HG03097 (cell line): ENCODE measurements at regions not wholly inside any gene's neighbourhood (a gene's known extent, or its start where the extent isn't known, plus 50 kb on each side); places are given as distances from the start of the nearest gene placed in this dataset.
A peak's percentile ranks its signal among the peaks of the same experiment; 100 is the strongest.
"Not testable (repeated sequence)": the region's sequence is repeated elsewhere in the genome, so short reads cannot be mapped to it uniquely, and the experiment has no call there.

Source experiments
- ATAC-seq: cut with Tn5 transposase; IDR thresholded peaks from one replicate; pipeline ENCODE4 v1.9.1; 2021; ENCODE audit not compliant: unreplicated experiment, low FRiP score

DNA sequence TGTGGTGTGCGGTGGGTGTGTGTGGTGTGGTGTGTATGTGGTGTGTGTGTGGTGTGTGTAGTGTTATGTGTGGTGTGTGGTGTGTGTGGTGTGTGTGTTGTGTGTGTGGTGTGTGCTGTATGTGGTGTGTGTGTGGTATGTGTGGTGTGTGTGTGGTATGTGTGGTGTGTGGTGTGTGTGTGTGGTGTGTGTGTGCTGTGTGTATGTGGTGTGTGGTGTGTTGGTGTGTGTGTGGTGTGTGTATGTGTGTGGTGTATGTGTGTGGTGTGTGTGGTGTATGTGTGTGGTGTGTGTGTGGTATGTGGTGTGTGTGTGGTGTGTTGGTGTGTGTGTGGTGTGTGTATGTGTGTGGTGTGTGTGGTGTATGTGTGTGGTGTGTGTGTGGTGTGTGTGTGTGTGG is 144.3 kb downstream of the HSD17B3 start:
- ATAC-seq: no peak

- ATAC-seq: no peak
Observed at GRCh38 chr9:96156171-96156974, 145.6 kb downstream of the HSD17B3 start.

- no peak for ATAC-seq
Observed at GRCh38 chr9:96154081-96154480, 147.9 kb downstream of the HSD17B3 start.

DNA sequence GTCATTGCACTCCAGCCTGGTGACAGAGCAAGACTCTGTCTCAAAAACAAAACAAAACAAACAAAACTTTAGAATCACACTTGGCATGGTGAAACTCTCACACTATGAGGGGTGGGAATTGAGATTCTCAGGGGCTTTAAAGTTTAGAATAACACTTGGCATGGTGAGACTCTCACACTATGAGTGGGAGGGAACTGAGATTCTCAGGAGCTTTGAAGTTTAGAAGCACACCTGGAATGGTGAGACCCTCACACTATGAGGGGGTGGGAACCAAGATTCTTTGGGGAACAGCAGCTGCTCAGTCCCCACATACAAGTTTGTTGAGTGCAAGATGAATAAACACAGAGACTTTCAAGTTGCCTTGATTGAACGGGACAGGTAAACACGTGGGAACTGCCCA is 149.4 kb downstream of the HSD17B3 start:
- ATAC-seq: no peak

GRCh38 chr9:96150324-96151227 is 151.4 kb downstream of the HSD17B3 start:
- ATAC-seq: peak; percentile 78

GRCh38 chr9:96149533-96150280 is 152.3 kb downstream of the HSD17B3 start:
- peak; percentile 46 for ATAC-seq

- ATAC-seq: no peak
Observed at GRCh38 chr9:96148634-96149532, 153.1 kb downstream of the HSD17B3 start.

DNA sequence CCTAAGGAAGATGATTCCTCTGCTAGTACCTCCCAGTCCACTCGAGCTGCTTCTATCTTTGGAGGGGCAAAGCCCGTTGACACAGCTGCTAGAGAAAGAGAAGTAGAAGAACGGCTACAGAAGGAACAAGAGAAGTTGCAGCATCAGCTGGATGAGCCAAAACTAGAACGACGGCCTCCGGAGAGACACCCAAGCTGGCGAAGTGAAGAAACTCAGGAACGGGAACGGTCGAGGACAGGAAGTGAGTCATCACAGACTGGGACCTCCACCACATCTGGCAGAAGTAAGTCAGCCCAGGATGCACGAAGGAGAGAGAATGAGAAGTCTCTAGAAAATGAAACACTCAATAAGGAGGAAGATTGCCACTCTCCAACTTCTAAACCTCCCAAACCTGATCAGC is 154.9 kb downstream of the HSD17B3 start:
- not testable (repeated sequence) for ATAC-seq

GRCh38 chr9:96141666-96142065 is 160.3 kb downstream of the HSD17B3 start:
- no peak for ATAC-seq

DNA sequence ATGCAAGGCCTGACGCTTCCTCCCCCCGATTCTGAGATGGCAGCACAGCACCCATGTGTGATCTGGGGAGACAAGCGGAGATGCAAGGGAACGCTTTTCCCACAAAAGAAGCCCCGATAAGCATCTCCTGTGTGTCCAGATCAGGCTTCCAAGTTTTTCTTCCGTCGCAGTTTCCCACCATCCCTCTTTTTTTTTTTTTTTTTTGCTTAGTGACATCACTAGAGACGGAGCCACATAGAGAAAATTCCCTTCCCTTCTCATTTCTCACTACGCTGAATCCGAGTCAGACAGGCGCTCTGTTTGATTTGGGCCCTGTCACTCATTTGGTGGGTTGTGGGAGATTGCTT is 160.9 kb downstream of the HSD17B3 start:
- ATAC-seq: no peak

DNA sequence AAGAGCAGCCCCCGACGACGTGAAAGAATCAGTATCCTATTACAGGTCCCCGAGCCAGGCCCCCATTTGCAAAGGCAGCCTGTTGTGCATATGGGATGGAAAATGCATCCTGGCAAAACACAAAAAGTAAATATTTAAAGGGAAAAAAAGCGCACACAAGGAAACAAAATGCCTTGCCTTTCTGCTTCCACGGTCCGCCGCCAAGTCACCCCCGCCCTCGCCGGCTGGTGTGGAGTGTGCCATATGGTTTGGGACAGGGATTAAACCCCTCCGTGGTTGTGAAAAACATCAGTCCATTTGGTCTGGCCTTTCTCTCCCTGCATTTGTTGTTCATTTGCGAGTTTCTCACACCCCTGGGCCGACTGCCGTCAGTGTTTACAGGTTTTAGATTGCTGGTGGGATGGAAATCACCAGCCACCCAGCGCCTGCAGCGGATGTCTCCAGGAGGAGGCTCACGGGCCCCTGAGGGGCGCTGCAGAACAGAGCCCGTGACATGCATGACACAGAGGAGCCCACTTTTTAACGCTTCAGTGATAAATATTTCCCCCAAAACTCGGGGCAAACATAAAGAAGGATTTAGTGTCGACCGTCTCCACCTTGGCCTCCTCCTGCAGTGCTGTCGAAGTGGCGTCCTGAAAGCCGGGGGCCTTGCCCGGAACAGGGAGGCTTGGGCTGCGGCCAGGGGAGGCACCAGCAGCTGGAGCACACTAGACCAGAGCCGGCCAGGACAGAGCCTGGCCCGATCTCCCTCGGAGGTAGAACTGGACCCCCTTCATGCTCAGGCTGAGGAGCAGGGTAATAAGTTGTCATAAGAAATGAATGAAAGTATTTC is 161.5 kb downstream of the HSD17B3 start:
- no peak for ATAC-seq

DNA sequence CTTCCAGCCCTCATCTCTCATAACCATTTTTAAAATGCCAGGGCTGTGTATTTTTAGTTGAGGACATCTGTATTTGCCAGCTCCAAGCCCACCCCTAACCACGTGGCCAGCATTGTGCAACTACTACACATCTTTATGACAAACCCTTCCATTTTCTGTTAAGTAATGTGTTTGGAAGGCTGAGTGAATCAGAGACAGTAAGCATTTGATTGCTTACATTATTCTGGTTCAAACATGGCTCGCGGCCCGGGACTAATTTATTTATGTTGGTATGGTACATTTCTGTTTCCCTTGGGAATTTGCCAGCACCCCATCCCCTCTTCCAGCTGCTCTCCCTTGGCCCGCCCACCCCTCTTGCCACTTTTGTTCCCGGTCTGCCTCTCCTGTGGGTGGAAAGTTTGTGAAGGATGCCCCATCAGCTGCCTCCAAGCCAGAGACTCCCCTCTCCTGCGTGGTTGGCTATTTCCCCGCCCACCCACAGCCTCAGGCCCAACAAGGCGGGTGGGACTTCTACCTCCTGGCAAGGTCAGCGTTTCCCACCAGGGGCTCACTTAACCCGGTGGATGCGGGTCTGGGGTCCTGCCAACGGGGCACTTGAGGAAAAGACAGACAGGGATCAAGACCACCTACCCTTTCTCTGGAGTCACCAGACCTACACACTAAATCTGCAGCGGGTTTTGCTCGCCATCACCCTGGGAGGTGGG is 162.2 kb downstream of the HSD17B3 start:
- ATAC-seq: no peak

GRCh38 chr9:96138616-96139015 is 163.4 kb downstream of the HSD17B3 start:
- no peak for ATAC-seq

DNA sequence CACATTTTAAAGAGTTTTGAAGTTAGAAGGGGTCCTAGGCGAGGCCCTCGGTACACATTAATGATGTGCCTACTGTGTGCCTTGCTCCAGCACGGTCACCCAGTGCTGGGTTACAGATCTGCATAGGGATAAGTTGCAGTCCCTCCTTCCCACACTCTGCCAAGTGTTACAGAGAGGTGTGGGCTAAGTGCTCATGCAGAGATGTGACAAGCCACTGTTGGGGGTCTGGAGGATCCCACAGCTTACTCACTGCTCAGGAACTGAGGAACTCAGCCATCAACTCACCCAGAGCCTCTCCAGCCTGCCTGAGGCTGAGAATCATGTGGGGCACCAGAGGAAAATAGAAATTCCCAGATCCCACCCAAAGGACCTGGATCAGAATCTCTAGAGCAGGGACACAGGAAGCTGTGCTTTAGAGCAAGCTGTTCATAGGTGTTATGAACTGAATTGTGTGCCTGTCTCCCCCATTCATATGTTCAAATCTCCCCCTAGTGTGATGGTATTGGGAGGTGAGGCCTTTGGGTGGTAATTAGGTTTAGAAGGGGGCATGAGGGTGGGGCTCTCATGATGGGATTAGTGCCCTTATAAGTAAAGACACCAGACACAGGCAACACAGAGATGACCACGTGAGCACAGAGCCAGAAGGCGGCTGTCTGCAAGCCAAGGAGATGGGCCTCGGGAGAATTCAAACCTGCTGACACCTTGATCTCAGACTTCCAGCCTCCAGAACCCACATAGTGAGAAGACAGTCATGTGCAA is 164.1 kb downstream of the HSD17B3 start:
- peak; percentile 25 for ATAC-seq

GRCh38 chr9:96136992-96137670 is 164.8 kb downstream of the HSD17B3 start:
- ATAC-seq: peak; percentile 83

- no peak for ATAC-seq
Observed at GRCh38 chr9:96135753-96136290, 166.2 kb downstream of the HSD17B3 start.
